DND-41 (cell line): ENCODE measurements at regions not wholly inside any gene's neighbourhood (a gene's known extent, or its start where the extent isn't known, plus 50 kb on each side); places are given as distances from the start of the nearest gene placed in this dataset.
"Not testable (repeated sequence)": the region's sequence is repeated elsewhere in the genome, so short reads cannot be mapped to it uniquely, and the experiment has no call there.

Experiments used
- ATAC-seq: fragments of 200-7000 bp; cut with Tn5 transposase; 3 replicates; pipeline ENCODE4 v1.9.1; 2021; ENCODE audit warnings: low read depth; ENCODE audit not compliant: insufficient read depth
- DNase-seq: peaks from one replicate; pipeline ENCODE4 v3.0.0-alpha.2; 2020
- H2AFZ ChIP-seq: 2 replicates; pipeline ENCODE4 v1.6.0; 2012; ENCODE audit warnings: low read depth, low read length
- H3K27ac ChIP-seq: 2 replicates; pipeline ENCODE4 v1.5.1; 2012; ENCODE audit warnings: low read length, inconsistent platforms
- H3K27me3 ChIP-seq: fragments of 200-600 bp; sonication (generic); 2 replicates; pipeline ENCODE4 v1.6.0; 2012; ENCODE audit warnings: low read length, mild to moderate bottlenecking, inconsistent platforms; ENCODE audit not compliant: insufficient read depth, poor library complexity
- H3K36me3 ChIP-seq: 2 replicates; pipeline ENCODE4 v1.5.1; 2012; ENCODE audit warnings: low read length, inconsistent platforms; ENCODE audit not compliant: insufficient read depth
- H3K4me1 ChIP-seq: 2 replicates; pipeline ENCODE4 v1.5.1; 2012; ENCODE audit warnings: mild to moderate bottlenecking, low read length; ENCODE audit not compliant: insufficient read depth
- H3K4me2 ChIP-seq: 2 replicates; pipeline ENCODE4 v1.6.0; 2012; ENCODE audit warnings: mild to moderate bottlenecking, moderate library complexity, low read length, inconsistent platforms; ENCODE audit not compliant: insufficient read depth
- H3K4me3 ChIP-seq, 2 experiments: fragments of 200-600 bp in 1 of 2; shearing (Covaris generic) in 1 of 2; 2 replicates each; pipeline ENCODE4 v1.5.1; 2012 to 2016; ENCODE audit warnings: inconsistent platforms in 2 of 2, low read length in 2 of 2, mild to moderate bottlenecking in 2 of 2, low read depth in 1 of 2, moderate library complexity in 1 of 2
- H3K79me2 ChIP-seq: 2 replicates; pipeline ENCODE4 v1.6.0; 2012; ENCODE audit warnings: low read length, inconsistent platforms; ENCODE audit not compliant: insufficient read depth
- H3K9ac ChIP-seq: 2 replicates; pipeline ENCODE4 v1.6.0; 2012; ENCODE audit warnings: low read depth, mild to moderate bottlenecking, inconsistent platforms, low read length, moderate library complexity
- H3K9me3 ChIP-seq: 2 replicates; pipeline ENCODE4 v1.5.1; 2012; ENCODE audit warnings: low read length, moderate library complexity, mild to moderate bottlenecking, inconsistent platforms; ENCODE audit not compliant: insufficient read depth, severe bottlenecking
- H4K20me1 ChIP-seq: 2 replicates; pipeline ENCODE4 v1.6.0; 2012; ENCODE audit warnings: low read length; ENCODE audit not compliant: insufficient read depth
- EZH2 ChIP-seq: IDR thresholded peaks from 3 replicates; pipeline ENCODE4 v1.6.1; 2012; ENCODE audit warnings: borderline replicate concordance, low read depth, mild to moderate bottlenecking, moderate library complexity, low read length, inconsistent platforms; ENCODE audit not compliant: severe bottlenecking
- TF ChIP-seq, protein P1 (sequence below): IDR thresholded peaks from 2 replicates; pipeline ENCODE4 v1.5.1; 2012; ENCODE audit warnings: borderline replicate concordance, low read length, moderate library complexity, mild to moderate bottlenecking; ENCODE audit not compliant: poor library complexity, severe bottlenecking; ENCODE audit errors: extremely low read depth

DNA sequence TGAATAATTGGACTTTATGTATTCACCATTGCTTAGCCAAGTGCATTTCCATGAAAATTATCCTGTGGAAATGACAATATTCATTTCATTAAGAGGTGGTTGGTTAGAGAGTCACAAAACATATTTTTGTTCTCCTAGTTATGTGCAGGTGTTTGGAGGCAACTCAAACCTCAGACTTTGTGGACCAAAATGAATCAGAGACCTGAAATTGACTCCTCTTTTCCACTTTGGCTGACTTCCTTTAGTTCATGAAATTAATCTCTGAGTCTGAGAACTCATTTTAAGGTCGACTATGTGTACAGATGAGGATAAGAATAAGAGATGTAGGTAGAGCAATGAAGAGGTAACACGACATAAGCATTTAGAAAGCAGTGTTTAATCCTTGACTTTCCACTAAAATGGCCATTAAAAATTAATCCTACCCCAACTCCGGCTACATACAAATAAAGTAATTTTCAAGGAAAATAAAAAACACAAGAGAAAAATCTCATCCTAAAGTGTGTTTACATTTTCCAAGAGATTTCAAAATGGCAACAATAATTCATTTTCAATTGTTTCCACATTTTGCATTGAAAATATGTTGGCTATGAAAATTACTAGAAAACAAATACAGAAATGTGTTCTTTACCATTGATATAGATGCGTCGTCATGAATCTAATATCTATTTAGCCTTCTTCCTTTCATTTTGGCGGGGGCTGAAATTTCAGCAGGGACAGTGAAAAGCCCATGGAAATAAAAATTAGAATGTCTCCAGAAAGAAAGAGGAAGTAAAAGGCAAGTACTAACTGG is 185.4 kb upstream of the CSNK1A1L start:
- TF ChIP-seq EZH2 = no peak
- TF ChIP-seq, protein P1, sequence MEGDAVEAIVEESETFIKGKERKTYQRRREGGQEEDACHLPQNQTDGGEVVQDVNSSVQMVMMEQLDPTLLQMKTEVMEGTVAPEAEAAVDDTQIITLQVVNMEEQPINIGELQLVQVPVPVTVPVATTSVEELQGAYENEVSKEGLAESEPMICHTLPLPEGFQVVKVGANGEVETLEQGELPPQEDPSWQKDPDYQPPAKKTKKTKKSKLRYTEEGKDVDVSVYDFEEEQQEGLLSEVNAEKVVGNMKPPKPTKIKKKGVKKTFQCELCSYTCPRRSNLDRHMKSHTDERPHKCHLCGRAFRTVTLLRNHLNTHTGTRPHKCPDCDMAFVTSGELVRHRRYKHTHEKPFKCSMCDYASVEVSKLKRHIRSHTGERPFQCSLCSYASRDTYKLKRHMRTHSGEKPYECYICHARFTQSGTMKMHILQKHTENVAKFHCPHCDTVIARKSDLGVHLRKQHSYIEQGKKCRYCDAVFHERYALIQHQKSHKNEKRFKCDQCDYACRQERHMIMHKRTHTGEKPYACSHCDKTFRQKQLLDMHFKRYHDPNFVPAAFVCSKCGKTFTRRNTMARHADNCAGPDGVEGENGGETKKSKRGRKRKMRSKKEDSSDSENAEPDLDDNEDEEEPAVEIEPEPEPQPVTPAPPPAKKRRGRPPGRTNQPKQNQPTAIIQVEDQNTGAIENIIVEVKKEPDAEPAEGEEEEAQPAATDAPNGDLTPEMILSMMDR = no peak
- no peaks in the 10 kb centered on the region for H3K4me1 ChIP-seq
- H3K4me2 ChIP-seq = no peak overlapping the region
- H2AFZ ChIP-seq = no peak overlapping the region
- no peak overlapping the region for H3K9ac ChIP-seq
- no peak overlapping the region for H3K27ac ChIP-seq
- H3K36me3 ChIP-seq = no peaks in the 10 kb centered on the region
- ATAC-seq = no peak
- no peak overlapping the region for H3K4me3 ChIP-seq
- no peak for DNase-seq
- no peaks in the 10 kb centered on the region for H4K20me1 ChIP-seq
- no peaks in the 10 kb centered on the region for H3K9me3 ChIP-seq
- no peaks in the 10 kb centered on the region for H3K27me3 ChIP-seq
- no peaks in the 10 kb centered on the region for H3K79me2 ChIP-seq

DNA sequence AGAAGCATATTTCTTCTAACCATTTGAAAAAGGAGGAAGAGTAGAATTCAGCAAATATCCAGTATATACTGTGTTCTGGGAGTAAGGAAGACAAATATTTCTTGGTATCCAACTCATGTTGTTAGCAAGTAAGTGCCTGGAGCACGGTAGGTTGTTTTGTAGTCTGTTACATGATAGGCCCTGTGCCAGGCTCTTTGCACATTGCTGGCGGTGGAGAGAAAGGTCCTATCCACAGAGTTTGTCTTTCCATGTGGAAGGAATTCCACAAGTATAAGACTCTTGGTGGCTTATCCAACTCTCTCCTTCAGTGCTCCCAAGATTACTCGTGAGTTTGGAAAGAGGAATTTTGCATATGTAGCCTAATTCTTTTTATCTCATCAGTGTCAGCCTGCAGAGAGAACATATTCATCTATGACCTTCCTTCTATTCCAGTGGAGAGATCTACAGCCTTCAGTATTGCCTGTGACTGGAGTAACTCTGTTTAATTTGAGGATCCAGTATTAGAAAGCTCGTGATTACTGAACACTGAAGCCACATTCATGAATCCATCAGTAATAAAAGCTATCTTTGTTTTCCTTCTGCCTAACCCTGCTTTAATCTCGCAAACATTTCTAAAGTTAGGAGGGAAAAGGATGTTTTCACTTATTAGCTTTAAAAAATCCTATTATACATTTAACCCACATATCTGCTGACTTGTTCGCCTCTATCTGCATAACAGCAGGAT is 183.9 kb upstream of the CSNK1A1L start:
- no peaks in the 10 kb centered on the region for H3K79me2 ChIP-seq
- no peak overlapping the region for H2AFZ ChIP-seq

DNA sequence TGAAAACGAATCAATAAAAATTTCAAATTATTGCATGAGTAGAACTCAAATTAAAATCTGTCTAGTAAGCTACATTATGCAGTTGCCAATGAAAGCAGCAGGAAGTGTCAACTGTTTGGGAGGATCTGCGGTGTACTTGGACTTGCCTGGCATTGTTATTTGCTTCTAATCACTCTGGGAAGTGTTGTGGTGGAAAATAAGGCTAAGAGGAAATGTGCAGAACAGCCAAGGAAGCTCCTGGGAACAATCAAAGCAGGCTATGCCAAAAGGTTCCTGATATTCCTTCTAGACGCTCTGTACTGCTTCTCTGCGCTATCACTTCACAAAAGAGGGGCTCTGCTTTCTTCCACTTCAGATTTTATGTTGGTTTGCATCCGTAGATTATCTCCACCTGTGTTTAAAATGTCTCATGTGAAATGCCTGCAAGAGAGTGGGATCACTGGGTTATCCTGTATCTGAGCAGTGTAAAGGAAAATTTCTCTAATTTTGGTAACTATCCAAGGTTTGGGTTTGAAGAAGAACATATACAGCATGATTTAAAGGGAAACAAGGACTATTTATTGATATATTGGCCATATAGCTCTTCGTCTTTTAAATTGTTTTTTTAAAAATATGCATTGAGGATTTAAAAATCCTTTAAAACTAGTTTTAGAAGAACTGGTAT is 182.7 kb upstream of the CSNK1A1L start:
- ATAC-seq (no peak), DNase-seq (no peak)
- Histone ChIP-seq H3K9me3 (no peaks in the 10 kb centered on the region), H3K4me1 (no peaks in the 10 kb centered on the region), H4K20me1 (no peaks in the 10 kb centered on the region), H3K36me3 (no peaks in the 10 kb centered on the region), H3K4me2 (no peak overlapping the region), H3K9ac (no peak overlapping the region), H3K4me3 (no peak overlapping the region), H3K79me2 (no peaks in the 10 kb centered on the region), H2AFZ (no peak overlapping the region), H3K27ac (no peak overlapping the region), H3K27me3 (no peaks in the 10 kb centered on the region)
- TF ChIP-seq, protein P1 = no peak
- TF ChIP-seq EZH2 = no peak

More for the DNA sequence above, 183.9 kb upstream of the CSNK1A1L start:
- H3K4me1 ChIP-seq = no peaks in the 10 kb centered on the region
- no peak for DNase-seq
- no peaks in the 10 kb centered on the region for H3K9me3 ChIP-seq
- H3K9ac ChIP-seq = no peak overlapping the region
- no peak for ATAC-seq
- H3K36me3 ChIP-seq = no peaks in the 10 kb centered on the region
- no peaks in the 10 kb centered on the region for H4K20me1 ChIP-seq
- H3K27me3 ChIP-seq = no peaks in the 10 kb centered on the region
- no peak overlapping the region for H3K4me2 ChIP-seq
- no peak overlapping the region for H3K27ac ChIP-seq
- TF ChIP-seq, protein P1 = no peak
- no peak for TF ChIP-seq EZH2
- no peak overlapping the region for H3K4me3 ChIP-seq

DNA sequence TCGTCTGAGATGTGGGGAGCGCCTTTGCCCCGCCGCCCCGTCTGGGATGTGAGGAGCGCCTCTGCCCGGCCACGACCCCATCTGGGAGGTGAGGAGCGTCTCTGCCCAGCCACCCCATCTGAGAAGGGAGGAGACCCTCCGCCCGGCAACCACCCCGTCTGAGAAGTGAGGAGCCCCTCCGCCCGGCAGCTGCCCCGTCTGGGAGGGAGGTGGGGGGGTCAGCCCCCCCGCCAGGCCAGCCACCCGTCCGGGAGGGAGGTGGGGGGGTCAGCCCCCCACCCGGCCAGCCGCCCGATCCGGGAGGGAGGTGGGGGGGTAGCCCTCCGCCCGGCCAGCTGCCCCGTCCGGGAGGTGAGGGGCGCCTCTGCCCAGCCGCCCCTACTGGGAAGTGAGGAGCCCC is 174.8 kb upstream of the CSNK1A1L start:
- not testable (repeated sequence) for H3K9me3 ChIP-seq, ATAC-seq, H3K9ac ChIP-seq, H3K27me3 ChIP-seq, DNase-seq, H3K79me2 ChIP-seq, H3K36me3 ChIP-seq, H3K27ac ChIP-seq, H2AFZ ChIP-seq, H3K4me1 ChIP-seq, H3K4me3 ChIP-seq, H3K4me2 ChIP-seq, H4K20me1 ChIP-seq
